ACHN (cell line): ENCODE measurements at regions not wholly inside any gene's neighbourhood (a gene's known extent, or its start where the extent isn't known, plus 50 kb on each side); places are given as distances from the start of the nearest gene placed in this dataset.

ENCODE experiments used
- DNase-seq: peaks from one replicate; pipeline ENCODE4 v3.0.0-alpha.2; 2015
- in situ Hi-C: cut with HindIII; loops from 2 replicates; pipeline ENCODE4 v1.10.0; 2017; ENCODE audit warnings: low sequenced_read_pairs, low pct_ligation_motif_present, low pct_unique_long_range_greater_than_20kb

GRCh38 chr10:36608251-36608650 lies 517.1 kb upstream of the ANKRD30A start:
- in situ Hi-C loops = no loop called here
- DNase-seq = no peak

- DNase-seq = no peak
- in situ Hi-C loops = no loop called here
Measured at GRCh38 chr10:36606234-36606839, 519.1 kb upstream of the ANKRD30A start.

- no peak for DNase-seq
- in situ Hi-C loops = no loop called here
Measured at GRCh38 chr10:36604316-36604715, 521.1 kb upstream of the ANKRD30A start.

- DNase-seq = no peak
- in situ Hi-C loops = no loop called here
Measured at GRCh38 chr10:36603688-36604087, 521.7 kb upstream of the ANKRD30A start.

- no peak for DNase-seq
- in situ Hi-C loops = no loop called here
Measured at GRCh38 chr10:36602374-36602773, 523.0 kb upstream of the ANKRD30A start.

- in situ Hi-C loops = no loop called here
- DNase-seq = no peak
Measured at GRCh38 chr10:36597756-36598320, 527.6 kb upstream of the ANKRD30A start.

GRCh38 chr10:36592964-36593363 lies 532.4 kb upstream of the ANKRD30A start:
- DNase-seq = no peak
- in situ Hi-C loops = no loop called here

- DNase-seq = no peak
- in situ Hi-C loops = no loop called here
Measured at GRCh38 chr10:36591436-36591835, 534.0 kb upstream of the ANKRD30A start.

- in situ Hi-C loops = no loop called here
- DNase-seq = no peak
Measured at GRCh38 chr10:36583690-36584089, 541.7 kb upstream of the ANKRD30A start.

- in situ Hi-C loops = no loop called here
- DNase-seq = no peak
Measured at GRCh38 chr10:36581237-36581636, 544.2 kb upstream of the ANKRD30A start.

GRCh38 chr10:36578306-36578705 lies 547.1 kb upstream of the ANKRD30A start:
- in situ Hi-C loops = no loop called here
- DNase-seq = no peak

GRCh38 chr10:36577126-36577525 lies 548.3 kb upstream of the ANKRD30A start:
- in situ Hi-C loops = no loop called here
- no peak for DNase-seq

- in situ Hi-C loops = no loop called here
- DNase-seq = no peak
Measured at GRCh38 chr10:36574207-36574606, 551.2 kb upstream of the ANKRD30A start.

GRCh38 chr10:36573246-36573645 lies 552.2 kb upstream of the ANKRD30A start:
- no peak for DNase-seq
- in situ Hi-C loops = no loop called here

GRCh38 chr10:36564433-36564832 lies 561.0 kb upstream of the ANKRD30A start:
- DNase-seq = no peak
- in situ Hi-C loops = no loop called here

GRCh38 chr10:36559412-36560400 lies 565.7 kb upstream of the ANKRD30A start:
- in situ Hi-C loops = no loop called here
- DNase-seq = no peak

- in situ Hi-C loops = no loop called here
- no peak for DNase-seq
Measured at GRCh38 chr10:36556468-36556867, 568.9 kb upstream of the ANKRD30A start.

GRCh38 chr10:36555036-36555435 lies 570.4 kb upstream of the ANKRD30A start:
- no peak for DNase-seq
- in situ Hi-C loops = no loop called here

GRCh38 chr10:36547965-36548364 lies 577.4 kb upstream of the ANKRD30A start:
- no peak for DNase-seq
- in situ Hi-C loops = no loop called here

GRCh38 chr10:36542493-36542892 lies 582.9 kb upstream of the ANKRD30A start:
- in situ Hi-C loops = no loop called here
- DNase-seq = no peak
